Tibial artery (tissue), 4 donors: ENCODE measurements at regions not wholly inside any gene's neighbourhood (a gene's known extent, or its start where the extent isn't known, plus 50 kb on each side); places are given as distances from the start of the nearest gene placed in this dataset.
"Not testable (repeated sequence)": the region's sequence is repeated elsewhere in the genome, so short reads cannot be mapped to it uniquely, and the experiment has no call there.

Source experiments
- DNase-seq, 2 donors: peaks; one replicate each; pipeline ENCODE4 v3.0.0-alpha.2; 2019
- H3K27ac ChIP-seq, 2 donors: fragments of 200-600 bp; sonication (generic) in 1 of 2; 1 replicate in 1 of 2; 2 replicates in 1 of 2; pipeline ENCODE4 v1.5.1; 2018 to 2019; ENCODE audit warnings: mild to moderate bottlenecking in 1 of 2
- H3K27me3 ChIP-seq, 2 donors: fragments of 200-600 bp; sonication (generic) in 1 of 2; one replicate each; pipeline versions ENCODE4 v1.5.1 to v1.6.0; 2016 to 2019
- H3K36me3 ChIP-seq, 3 donors: fragments of 200-600 bp; sonication (generic) in 2 of 3; one replicate each; pipeline ENCODE4 v1.5.1; 2016 to 2019; ENCODE audit warnings: mild to moderate bottlenecking in 2 of 3
- H3K4me1 ChIP-seq, 4 donors: fragments of 200-600 bp; sonication (generic) in 2 of 4; 1 replicate in 3 of 4; 2 replicates in 1 of 4; pipeline ENCODE4 v1.5.1; 2016 to 2019
- H3K4me3 ChIP-seq, 2 donors: fragments of 200-600 bp; sonication (generic) in 1 of 2; 1 replicate in 1 of 2; 2 replicates in 1 of 2; pipeline ENCODE4 v1.5.1; 2018 to 2019; ENCODE audit warnings: mild to moderate bottlenecking in 2 of 2
- H3K9me3 ChIP-seq, 3 donors: fragments of 200-600 bp; sonication (generic) in 1 of 3; one replicate each; pipeline ENCODE4 v1.5.1; 2016 to 2019
- CTCF ChIP-seq, 2 experiments: fragments of 200-600 bp in 1 of 2; fragments of 450-650 bp in 1 of 2; IDR thresholded peaks; one replicate each; pipeline ENCODE4 v1.5.1; 2017 to 2019; ENCODE audit warnings: antibody characterized with exemption in 2 of 2, mild to moderate bottlenecking in 1 of 2, moderate library complexity in 1 of 2
- intact Hi-C: fragments of 100-400 bp; cut with DNase I; formaldehyde crosslinking; loops from one replicate; pipeline ENCODE4 v1.15.0; 2023; ENCODE audit warnings: low total_unique reads

DNA sequence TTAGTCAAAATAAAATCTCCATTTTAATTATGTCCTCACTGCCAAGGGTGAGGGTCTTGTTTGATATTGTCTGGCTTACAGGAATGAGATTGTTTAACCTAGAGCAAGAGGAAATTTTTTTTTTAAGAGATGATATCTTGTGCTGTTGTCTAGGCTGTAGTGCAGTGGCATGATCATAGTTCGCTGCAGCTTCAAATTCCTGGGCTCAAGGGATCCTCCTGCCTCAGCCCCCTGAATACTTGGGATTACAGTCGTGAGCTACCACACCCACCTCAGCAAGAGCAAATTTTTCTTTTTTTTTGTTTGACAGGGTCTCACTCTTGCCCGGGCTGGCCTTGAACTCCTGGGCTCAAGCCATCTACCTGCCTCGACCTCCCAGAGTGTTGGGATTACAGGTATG, 84.6 kb downstream of the DISP1 start:
- Histone ChIP-seq H3K27me3 (no peaks in the 10 kb centered on the region), H3K27ac (no peak overlapping the region), H3K36me3 (no peaks in the 10 kb centered on the region), H3K9me3 (no peaks in the 10 kb centered on the region), H3K4me1 (peaks cover 0 to 17% (median 2%) of the 10 kb centered on the region in 4 donors), H3K4me3 (no peak overlapping the region)
- intact Hi-C loops: no loop called here
- no peak for TF ChIP-seq CTCF (IDR thresholded peaks at IDR 0.05)
- DNase-seq: no peak

DNA sequence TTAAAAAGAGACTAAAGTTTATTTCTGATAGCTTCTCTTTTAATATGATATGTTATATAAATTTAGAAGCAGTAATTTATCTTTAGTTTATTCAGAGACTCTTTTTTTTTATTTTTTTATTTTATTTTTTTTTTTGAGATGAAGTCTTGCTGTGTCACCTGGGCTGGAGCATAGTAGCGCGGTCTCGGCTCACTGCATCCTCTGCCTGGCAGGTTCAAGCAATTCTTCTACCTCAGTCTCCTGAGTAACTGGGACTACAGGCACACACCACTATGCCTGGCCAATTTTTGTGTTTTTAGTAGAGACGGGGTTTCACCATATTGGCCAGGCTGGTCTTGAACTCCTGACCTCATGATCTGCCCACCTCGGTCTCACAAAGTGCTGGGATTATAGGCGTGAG, 89.6 kb downstream of the DISP1 start:
- intact Hi-C loops: no loop called here

DNA sequence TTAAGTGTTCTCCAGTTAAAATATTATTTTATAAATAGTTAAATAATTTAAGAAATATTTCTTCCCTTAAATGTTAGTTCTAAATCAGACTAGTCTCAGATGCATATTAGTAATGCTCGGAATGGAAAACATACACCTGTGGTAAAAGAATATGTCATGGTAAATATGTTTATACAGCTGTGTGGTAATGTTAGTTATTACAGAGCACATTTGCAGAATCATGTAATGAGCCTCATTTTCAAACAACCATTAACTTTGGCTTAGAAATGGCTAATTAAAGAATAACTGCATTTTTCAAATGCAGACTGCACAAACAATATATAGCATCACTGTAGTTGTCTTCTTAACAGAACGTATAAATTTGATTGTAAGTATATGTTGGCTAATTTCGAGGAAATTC, 90.3 kb downstream of the DISP1 start:
- no peaks in the 10 kb centered on the region for H3K36me3 ChIP-seq
- no peak for DNase-seq
- H3K4me3 ChIP-seq: no peak overlapping the region
- H3K27ac ChIP-seq: no peak overlapping the region
- TF ChIP-seq CTCF (IDR thresholded peaks at IDR 0.05): no peak
- peaks cover 0 to 11% (median 6%) of the 10 kb centered on the region in 4 donors for H3K4me1 ChIP-seq
- no peaks in the 10 kb centered on the region for H3K27me3 ChIP-seq
- intact Hi-C loops: no loop called here
- no peaks in the 10 kb centered on the region for H3K9me3 ChIP-seq

More for the DNA sequence above, 89.6 kb downstream of the DISP1 start:
- DNase-seq: no peak
- Histone ChIP-seq H3K4me1 (peaks cover 0 to 4% (median 3%) of the 10 kb centered on the region in 4 donors), H3K9me3 (no peaks in the 10 kb centered on the region), H3K4me3 (no peak overlapping the region), H3K27ac (no peak overlapping the region), H3K36me3 (no peaks in the 10 kb centered on the region), H3K27me3 (no peaks in the 10 kb centered on the region)
- TF ChIP-seq CTCF (IDR thresholded peaks at IDR 0.05): no peak

DNA sequence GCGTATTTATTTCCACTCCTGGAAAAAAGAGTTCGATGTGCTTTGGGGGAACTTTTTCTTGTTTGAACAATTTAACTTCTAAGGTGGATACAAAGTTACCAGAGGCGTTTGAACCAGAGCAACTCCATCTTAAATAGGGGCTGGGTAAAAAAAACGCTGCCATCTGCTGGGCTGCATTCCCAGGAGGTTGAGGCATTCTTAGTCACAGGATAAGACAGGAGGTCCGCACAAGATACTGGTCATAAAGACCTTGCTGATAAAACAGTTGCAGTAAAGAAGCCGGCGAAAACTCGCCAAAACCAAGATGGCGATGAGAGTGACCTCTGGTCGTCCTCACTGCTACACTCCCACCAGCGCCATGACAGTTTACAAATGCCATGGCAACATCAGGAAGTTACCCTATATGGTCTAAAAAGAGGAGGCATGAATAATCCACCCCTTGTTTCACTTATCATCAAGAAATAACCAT, 91.5 kb downstream of the DISP1 start:
- H3K9me3 ChIP-seq, intact Hi-C loops: not testable (repeated sequence)

GRCh38 chr1:222909586-222909985, 94.7 kb downstream of the DISP1 start:
- Histone ChIP-seq H3K27ac (peak overlapping the region; percentile 19 to 45), H3K36me3 (no peaks in the 10 kb centered on the region), H3K4me3 (no peak overlapping the region), H3K9me3 (no peaks in the 10 kb centered on the region), H3K4me1 (peaks cover 0 to 18% (median 6%) of the 10 kb centered on the region in 4 donors), H3K27me3 (no peaks in the 10 kb centered on the region)
- intact Hi-C loops: no loop called here
- TF ChIP-seq CTCF (IDR thresholded peaks at IDR 0.05): no peak
- peak; percentile 47 to 69 for DNase-seq

More for the DNA sequence above, 91.5 kb downstream of the DISP1 start:
- H3K4me3 ChIP-seq, H3K27me3 ChIP-seq, H3K36me3 ChIP-seq, H3K27ac ChIP-seq, DNase-seq: not testable (repeated sequence)
- H3K4me1 ChIP-seq: peaks cover 0 to 18% (median 6%) of the 10 kb centered on the region in 4 donors

- no peak for DNase-seq
- no peak overlapping the region for H3K4me3 ChIP-seq
- peaks cover 0 to 18% (median 6%) of the 10 kb centered on the region in 4 donors for H3K4me1 ChIP-seq
- H3K9me3 ChIP-seq: no peaks in the 10 kb centered on the region
- no peaks in the 10 kb centered on the region for H3K27me3 ChIP-seq
- no peak for TF ChIP-seq CTCF (IDR thresholded peaks at IDR 0.05)
- no peaks in the 10 kb centered on the region for H3K36me3 ChIP-seq
- intact Hi-C loops: no loop called here
- H3K27ac ChIP-seq: no peak overlapping the region
Measured at GRCh38 chr1:222910699-222911098, 95.9 kb downstream of the DISP1 start.
